ENCODE measurements at regions not wholly inside any gene's neighbourhood (a gene's known extent, or its start where the extent isn't known, plus 50 kb on each side); places are given as distances from the start of the nearest gene placed in this dataset.

DNA sequence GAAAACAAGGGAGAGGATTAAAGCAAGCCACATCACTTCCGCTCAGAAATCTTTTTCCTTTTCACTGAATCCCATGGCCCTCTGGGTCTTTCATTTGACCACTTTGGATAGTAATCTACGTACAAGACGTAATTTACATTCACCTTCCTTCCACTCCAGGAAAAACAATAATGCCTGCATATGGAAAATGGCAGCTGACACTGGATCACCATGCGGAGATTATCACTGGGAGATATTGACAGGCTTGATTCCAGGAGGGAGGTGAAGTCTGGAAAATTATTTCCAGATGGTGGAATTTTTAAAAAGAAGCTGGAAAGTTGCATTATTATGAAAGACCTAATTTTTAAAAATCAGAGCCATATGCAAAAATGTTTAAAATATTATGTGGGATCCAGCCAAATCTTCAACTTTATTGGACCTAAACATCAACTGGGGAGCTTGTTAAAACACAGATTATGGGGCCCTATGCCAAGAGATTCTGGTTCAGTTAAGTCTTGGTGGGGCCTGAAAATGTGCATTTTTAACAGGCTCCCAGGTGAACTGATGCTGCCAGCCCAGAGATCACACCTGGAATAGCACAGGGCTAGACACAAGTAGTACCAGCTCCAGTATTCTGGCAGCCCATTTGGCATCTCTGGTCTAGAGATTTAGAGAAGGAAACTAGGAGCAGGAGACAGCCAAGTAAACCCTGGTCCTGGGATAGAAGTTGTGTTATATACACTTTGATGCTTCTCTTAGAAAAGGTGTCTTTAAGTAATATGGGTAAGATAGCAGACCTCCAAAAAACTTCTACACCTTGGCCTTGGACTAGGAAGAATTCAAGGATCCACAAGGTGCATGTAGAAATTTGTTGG is 290.3 kb upstream of the LDB2 start:
- FAIRE-seq (no peak), DNase-seq (ENCODE audit: insufficient read length, low spot score) (no peak)

DNA sequence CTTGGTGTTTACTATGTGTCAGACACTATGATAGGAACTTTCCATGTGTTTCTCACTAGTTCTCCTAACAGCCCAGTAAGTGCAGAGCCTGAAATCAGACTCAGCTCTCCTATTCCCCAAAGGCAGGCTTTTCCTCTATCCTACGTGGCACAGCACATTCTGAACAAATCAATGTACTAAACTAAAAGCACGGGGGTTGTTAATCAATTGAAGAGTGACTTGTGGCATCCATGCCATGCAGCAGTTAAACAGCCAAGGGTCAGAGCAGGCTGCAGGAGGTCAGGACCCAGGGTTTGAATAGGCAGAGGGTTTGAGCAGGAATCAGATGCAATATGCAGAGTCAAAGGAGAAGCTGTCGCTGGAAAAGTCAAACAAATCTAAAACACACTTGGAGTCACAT is 289.7 kb upstream of the LDB2 start:
- FAIRE-seq (no peak), DNase-seq (ENCODE audit: insufficient read length, low spot score) (no peak)

DNA sequence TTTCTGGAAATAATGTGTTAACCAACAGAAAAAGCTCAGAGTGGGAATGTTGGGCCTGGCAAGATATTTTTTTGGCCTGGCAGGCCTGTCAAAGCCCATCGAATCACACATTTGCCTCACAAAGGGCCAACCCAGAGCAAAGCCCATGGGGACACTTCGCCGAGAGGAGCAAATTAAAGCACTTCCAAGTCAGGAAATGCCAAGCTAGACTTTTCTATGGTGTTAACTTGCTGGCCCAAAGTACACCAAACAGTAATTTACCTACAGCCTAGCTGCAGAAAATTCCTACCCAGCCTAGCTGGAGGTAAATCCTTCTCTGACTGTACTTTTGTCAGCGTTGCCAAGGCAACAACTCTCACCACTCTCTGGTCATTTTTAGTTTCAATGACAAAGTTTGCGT is 288.6 kb upstream of the LDB2 start:
- FAIRE-seq (no peak), DNase-seq (ENCODE audit: insufficient read length, low spot score) (no peak)

DNA sequence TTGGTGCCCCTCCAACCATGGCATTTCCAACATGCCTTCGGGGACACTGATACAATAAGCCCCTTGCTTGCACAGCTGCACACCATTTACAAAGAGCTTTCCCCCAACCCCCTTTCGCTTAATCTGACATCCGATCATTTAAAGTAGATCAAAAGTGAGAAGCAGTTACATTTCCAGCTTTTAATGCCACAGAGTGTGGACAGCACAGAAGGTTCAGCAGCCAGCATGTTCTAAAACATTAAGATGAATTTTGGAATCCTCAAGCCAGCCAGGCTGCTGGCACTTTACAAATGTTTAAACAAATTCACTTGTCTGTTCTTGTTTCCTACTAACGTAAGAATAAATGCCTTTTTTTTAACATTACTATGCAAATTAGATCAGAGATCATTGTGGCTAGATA is 284.4 kb upstream of the LDB2 start:
- DNase-seq (ENCODE audit: insufficient read length, low spot score) (no peak), FAIRE-seq (no peak)

DNA sequence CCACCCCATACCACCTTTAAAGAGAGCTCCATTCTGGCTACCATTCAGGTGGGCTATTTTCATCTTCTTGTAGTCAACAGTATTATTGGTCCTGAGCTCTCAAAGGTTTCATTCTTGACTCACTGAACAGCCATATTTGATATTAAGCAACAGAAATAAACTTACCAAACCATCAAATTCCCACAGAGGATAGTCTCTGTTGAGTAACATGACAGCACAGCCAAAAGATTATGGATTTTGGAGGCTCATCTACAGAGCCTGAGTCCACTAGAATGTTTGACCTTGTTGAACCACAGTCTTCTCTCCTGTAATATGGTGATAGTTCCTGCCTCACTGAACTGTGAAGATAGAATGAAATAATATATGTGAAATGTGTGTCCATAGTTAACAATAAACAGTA is 276.3 kb upstream of the LDB2 start:
- FAIRE-seq (no peak), DNase-seq (ENCODE audit: insufficient read length, low spot score) (no peak)

DNA sequence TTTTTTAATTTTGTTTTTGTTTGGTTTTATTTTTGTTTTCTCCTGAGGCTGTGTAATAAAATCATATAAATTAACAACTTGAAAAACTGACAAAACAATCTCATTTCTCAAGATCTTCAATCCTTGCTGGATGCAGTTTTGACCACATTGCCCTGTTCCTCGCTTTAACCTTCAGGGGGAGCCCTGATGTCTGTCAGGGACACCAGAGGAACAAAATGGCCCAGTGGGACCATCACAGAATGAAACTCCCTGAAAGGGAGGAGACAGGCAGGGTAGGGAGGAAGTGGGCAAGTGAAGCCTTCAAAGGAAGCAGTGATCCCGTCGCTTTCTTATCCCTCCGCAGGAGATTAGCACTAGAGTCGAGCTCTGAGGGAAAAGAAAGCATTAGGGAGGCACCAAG is 274.9 kb upstream of the LDB2 start:
- FAIRE-seq (no peak), DNase-seq (ENCODE audit: insufficient read length, low spot score) (no peak)

DNA sequence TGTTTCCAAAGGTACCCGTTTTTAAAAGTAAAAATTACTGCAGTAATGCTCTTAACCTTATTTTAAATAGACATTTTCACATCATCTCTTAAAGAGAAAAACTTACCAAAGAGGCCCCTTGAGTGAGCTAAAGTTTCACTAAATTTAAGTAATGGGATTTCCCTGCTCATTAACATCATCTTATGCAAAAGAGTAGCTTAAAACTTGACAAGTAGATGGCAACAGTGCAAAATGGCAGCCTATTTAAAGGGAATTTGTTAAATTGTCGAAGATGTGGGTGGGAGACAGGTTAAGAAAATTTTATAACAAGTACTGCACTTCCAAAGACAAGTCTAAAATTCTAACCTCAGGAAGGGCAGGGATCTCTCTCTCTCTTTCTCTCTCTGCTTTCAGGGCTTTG is 271.7 kb upstream of the LDB2 start:
- no peak for DNase-seq (ENCODE audit: insufficient read length, low spot score)
- FAIRE-seq = no peak

DNA sequence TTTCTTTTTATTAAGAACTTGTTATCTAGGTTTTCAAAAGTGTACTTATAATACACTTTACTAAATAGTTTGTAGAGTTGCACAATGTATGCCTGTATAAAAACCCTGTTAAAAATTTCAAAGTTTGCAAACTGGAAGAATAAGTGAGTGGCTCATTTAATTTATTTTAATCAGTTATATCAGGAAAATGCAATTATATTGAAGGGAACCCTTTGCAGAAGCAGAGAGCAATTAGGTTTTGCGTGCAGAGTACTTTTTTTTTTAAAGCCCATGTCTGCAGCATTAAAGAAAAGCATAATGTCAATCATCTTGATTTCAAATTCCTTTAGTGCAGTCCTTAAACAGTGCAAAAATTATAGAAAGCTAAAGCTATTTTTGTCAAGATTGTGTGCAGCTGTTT is 271.3 kb upstream of the LDB2 start:
- no peak for FAIRE-seq
- DNase-seq (ENCODE audit: insufficient read length, low spot score) = no peak

DNA sequence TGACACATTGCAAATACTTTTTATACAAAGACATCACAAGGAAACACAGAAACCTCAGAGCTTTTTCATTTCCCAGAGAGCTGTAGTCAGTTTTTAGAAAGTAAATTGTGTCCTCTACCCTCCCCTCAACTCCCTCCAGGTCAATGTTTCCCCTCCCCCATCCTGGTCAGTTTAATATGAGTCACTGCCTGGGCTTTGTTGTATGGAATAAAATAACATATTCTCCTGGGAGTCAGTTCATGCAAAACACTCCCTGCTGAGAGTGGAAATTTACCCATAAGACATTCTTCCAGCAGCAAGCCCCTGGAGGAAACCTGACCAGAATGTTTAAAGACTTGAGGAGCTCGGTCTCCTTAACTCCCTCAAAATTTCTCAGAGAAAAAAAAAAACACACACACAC is 270.1 kb upstream of the LDB2 start:
- no peak for FAIRE-seq
- DNase-seq (ENCODE audit: insufficient read length, low spot score) = no peak

DNA sequence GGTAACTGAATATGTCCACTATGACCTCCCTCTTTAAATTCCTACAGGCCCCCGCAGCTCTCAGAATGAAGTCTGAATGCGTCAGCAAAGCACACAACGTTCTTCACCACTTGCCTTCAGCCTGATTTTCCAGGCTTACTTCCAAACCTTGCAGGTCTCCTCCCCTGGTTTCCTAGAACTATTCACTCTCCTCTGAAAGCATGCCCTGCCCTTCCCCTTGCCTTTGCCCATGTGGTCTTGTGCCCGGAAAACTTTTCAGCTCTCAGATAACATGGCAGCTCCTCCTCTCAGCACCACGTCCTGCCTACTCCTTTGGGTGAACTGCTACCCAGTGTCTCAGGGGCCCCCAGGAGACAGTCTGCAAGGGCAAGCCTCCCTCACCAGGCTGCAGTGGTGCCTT is 268.5 kb upstream of the LDB2 start:
- DNase-seq (ENCODE audit: insufficient read length, low spot score) (no peak), FAIRE-seq (no peak)

DNA sequence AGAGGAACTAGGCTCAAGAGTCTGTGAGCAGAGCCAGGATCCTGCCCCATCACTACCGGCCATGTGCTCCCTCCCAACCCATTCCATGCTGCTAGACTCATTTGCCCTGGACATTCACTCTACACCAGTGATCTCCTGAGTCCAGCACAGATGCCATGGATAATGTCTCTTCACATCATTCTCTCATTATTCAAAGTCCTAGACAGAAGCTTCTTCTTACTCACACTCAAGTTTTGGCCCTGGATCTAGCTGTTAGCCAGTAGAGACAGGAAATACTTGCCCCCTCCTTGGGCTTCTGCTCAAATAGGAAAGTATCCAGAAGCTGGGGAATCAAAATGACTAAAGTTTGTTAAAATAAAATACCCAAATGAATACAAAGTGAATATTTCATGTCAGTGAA is 266.8 kb upstream of the LDB2 start:
- DNase-seq (ENCODE audit: insufficient read length, low spot score) = no peak

DNA sequence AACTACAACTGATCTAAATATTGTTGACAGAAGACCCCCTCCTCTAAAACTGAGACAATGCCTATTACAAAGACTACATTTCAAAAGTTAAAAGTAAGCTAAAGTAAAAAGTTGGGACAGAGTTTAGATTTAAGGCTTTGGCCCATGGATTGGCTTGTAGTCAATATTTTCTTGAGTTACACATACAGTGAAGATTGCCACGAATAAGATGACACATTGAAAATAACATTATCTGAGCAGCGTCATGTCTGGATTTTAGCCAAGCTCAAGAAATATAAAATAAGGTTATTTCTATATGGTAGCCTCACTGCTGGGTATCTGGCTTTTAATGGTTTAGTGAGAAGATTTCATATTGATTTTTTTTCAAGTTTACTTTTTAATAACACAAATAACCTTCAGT is 266.2 kb upstream of the LDB2 start:
- DNase-seq (ENCODE audit: insufficient read length, low spot score) (no peak), FAIRE-seq (no peak)

More for the DNA sequence above, 266.8 kb upstream of the LDB2 start:
- no peak for FAIRE-seq

DNA sequence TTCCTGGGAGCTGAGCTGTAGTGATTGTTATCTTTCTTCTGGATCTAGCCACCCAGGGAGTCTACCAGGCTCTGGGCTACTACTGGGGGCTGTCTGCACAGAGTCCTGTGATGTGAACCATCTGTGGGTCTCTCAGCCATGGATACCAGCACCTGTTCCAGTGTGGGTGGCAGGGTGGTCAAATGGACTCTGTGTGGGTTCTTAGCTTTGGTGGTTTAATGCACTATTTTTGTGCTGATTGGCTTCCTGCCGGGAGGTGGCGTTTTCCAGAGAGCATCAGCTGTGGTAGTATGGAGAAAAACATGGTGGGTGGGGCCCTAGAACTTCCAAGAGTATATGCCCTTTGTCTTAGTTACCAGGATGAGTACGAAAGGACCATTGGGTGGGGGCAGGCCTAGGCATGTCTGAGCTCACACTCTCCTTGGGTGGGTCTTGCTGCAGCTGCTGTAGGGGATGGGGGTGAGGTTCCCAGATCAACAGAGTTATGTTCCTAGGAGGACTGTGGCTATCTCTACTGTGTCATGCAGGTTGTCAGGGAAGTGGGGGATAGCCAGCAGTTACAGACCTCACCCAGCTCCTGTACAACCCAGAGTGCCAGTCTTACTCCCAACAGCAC is 264.8 kb upstream of the LDB2 start:
- FAIRE-seq = no peak

DNA sequence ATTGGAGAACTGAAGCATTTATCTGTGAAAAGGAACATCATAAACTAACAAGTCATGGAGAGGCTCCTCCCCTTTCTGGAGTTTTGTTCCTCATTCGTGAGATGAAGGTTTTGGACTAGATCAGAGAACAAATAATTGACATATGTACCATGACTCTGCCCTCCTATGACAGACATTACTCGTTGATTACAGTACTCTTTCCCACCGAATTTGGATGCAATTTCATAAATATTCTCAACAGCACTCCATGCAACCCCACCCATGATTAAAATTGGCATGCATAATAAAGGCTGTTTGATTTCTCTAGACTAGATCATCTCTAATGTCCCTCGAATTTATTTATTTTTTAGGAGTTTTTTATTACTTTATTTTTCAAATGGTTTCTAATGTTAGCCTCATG is 258.9 kb upstream of the LDB2 start:
- DNase-seq (ENCODE audit: insufficient read length, low spot score) (no peak), FAIRE-seq (no peak)

More for the DNA sequence above, 264.8 kb upstream of the LDB2 start:
- DNase-seq (ENCODE audit: insufficient read length, low spot score) = no peak

DNA sequence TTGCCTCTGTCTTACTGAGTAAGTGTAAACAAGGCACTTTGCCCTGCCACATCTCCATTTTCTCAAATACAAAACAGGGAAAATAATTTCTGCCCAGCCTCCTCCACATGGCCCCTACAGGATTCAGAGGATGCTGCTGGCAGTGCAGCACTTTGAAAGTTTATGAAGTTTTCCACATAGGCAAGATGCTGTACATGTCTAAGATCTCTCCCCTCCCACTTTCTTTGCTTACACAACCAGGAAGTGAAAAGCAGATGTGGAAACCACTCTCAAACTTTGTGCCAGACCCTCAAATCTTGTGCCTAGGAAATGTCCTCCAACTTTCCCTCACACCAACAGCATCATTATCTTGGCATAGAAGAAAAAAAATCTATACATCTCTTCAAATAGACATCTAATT is 257.0 kb upstream of the LDB2 start:
- FAIRE-seq (no peak), DNase-seq (ENCODE audit: insufficient read length, low spot score) (no peak)

DNA sequence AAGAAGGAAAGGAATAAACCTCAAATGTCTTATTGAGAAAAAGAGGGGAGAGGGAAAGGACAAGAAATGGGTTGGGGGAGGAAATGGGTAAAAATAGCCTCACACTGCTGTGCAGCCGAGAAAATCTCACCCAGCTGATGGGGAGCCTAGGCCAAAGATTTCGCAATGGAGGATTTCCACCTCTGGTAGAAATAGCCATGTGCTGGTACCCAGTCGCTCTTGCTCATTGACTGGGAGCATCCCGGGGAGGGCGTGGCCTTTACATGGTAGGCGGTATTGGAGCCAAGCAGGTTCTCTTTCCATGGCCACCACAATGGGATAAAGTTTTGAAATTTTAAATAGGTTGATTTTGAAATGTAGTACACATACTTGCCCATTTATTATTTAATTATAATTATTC is 255.1 kb upstream of the LDB2 start:
- no peak for DNase-seq (ENCODE audit: insufficient read length, low spot score)
- FAIRE-seq = no peak

DNA sequence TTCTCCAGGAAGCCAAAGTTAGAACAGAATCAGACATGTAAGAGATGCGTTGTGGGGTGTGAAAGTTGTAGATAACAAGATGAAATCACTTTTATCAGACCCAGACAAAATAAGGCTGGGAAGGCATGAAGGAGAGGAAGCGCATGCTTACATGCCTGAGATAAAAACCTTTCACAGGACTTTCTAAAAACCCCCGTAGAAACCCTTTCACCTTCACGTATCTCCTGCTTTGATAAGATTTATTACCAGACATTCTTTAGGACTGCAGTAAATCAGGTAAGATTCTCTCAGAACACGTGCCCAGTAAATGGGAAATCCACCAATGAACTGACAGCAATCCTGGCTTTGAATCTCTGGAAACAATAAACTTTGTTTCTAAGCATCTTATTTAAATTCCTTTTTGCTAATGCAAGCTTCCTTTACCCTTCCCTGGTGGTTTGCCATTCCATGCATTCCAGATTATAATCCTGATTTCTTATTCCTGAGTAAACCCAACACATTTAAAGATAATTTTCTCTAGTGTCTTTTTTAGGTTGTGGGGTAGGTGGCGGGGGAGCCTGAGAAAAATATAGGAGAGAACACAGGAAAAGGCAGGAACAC is 254.6 kb upstream of the LDB2 start:
- FAIRE-seq = no peak

DNA sequence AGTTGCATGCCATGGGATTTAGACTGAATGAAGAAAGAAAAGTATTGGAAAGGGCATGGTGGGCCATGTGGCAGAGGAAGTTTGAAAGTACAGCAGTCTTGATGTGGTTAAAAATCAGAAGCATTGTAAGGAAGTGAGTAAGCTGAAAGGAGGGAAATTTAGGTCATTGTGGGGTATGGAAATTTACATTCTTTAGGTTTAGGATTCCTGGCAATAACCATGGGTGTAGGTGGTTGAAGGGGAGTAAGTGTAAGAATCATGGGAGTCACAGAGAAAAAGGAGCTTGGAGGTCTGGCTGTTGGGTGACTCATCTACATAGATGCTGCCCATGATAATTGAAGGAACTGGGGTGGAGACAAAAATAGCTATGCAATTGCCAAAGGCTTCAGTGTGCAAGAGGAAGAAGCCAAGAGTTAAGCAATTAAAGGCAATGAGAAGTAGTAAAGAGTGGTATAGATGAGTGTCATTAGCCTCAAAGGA is 243.8 kb upstream of the LDB2 start:
- no peak for FAIRE-seq
- no peak for DNase-seq (ENCODE audit: insufficient read length, low spot score)

More for the DNA sequence above, 254.6 kb upstream of the LDB2 start:
- no peak for DNase-seq (ENCODE audit: insufficient read length, low spot score)

DNA sequence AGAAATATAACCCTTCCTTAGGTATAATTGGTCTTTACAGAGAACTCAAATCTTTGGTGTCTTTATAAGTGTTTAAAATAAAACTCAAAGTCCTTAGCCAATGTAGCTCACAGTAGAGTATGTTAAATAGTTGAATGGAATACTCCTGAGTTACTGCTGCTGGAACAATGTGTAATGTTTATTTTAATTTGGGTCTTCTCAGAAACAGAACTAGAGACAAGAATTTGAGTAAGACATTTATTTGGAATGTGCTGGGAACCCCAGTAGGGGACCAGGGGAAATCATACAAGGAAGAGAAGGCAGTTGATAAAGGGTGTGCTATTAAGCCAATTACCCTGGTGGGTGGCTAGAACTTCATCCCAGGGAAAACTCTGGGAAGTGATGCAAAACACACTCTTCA is 240.4 kb upstream of the LDB2 start:
- DNase-seq (ENCODE audit: insufficient read length, low spot score) (no peak), FAIRE-seq (no peak)

DNA sequence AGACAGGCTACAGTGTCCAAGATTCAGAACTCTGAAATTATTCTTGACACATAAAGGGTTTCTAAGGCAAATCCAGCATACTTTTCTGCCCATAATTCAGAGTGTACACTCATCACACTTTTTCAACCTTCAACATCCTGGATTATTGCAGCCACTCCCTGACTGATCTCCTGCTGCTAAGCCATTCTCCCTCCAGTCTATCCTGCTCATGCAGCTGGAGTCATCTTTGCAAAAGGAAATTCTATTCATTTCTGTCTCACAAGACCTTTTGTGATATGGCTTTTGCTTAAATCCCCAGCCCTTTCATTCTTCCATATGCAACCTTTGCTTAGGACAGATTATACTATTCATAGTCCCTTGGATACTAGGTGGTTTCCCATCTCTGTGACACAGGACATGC is 236.1 kb upstream of the LDB2 start:
- FAIRE-seq = no peak

DNA sequence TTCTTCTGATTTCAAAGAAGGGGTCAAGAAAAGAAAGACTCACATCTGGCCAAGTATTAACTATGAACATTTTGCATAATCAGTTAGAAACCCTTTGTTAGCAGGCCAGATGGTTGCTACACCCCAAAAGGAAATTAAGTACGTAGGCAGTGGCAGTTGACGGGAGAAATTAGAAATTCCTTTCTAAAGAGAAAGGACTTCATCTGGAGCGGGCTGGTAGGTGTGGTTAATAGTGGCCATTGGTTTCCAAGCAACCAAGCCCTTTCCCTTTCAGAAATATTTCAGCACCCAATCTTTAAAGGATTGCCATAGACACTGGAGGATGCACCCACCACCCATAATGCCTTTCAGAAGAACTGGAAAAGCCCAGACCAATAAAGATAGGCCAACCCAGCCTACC is 235.7 kb upstream of the LDB2 start:
- no peak for FAIRE-seq
- DNase-seq (ENCODE audit: insufficient read length, low spot score) = no peak

More for the DNA sequence above, 236.1 kb upstream of the LDB2 start:
- no peak for DNase-seq (ENCODE audit: insufficient read length, low spot score)

DNA sequence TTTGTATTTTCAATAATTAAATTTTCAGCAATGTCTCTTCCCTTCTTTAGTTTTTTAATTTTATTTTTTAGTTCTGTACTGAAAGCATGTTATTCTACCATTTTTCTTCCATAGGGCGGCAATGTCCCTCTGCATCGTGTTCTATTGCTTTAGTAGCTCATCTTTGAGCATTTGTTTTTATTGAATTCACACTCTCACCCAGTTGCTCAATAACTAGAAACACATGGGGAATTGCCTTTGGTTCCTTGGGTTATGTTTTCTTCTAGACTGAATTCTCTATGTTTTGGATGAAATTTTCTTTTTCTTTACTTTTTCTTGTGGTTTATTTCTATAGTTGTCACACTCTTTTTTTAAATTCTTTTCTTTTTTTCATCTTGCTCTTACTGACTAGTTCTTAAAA is 233.8 kb upstream of the LDB2 start:
- no peak for DNase-seq (ENCODE audit: insufficient read length, low spot score)
- FAIRE-seq = no peak
